Aorta (tissue), 5 donors: ENCODE measurements at regions not wholly inside any gene's neighbourhood (a gene's known extent, or its start where the extent isn't known, plus 50 kb on each side); places are given as distances from the start of the nearest gene placed in this dataset.
"Not testable (repeated sequence)": the region's sequence is repeated elsewhere in the genome, so short reads cannot be mapped to it uniquely, and the experiment has no call there.

Experiments used
- ATAC-seq: fragments of 200-7000 bp; cut with Tn5 transposase; one replicate; pipeline ENCODE4 v1.9.1; 2022; ENCODE audit warnings: moderate library complexity; ENCODE audit not compliant: low FRiP score
- DNase-seq, 2 donors: peaks; one replicate each; pipeline ENCODE4 v3.0.0-alpha.2; 2020
- H3K27ac ChIP-seq, 2 donors: one replicate each; pipeline ENCODE4 v1.5.1; 2013; ENCODE audit warnings: low read length in 2 of 2, mild to moderate bottlenecking in 2 of 2, moderate library complexity in 2 of 2, control low read depth in 1 of 2, inconsistent platforms in 1 of 2, low read depth in 1 of 2
- H3K27me3 ChIP-seq, 2 donors: one replicate each; pipeline ENCODE4 v1.6.1; 2013; ENCODE audit warnings: control low read depth in 1 of 2, low read length in 1 of 2, mild to moderate bottlenecking in 1 of 2, moderate library complexity in 1 of 2; ENCODE audit not compliant: insufficient read depth in 2 of 2, control insufficient read depth in 1 of 2
- H3K36me3 ChIP-seq, 2 donors: one replicate each; pipeline ENCODE4 v1.6.1; 2013; ENCODE audit warnings: control low read depth in 1 of 2, low read length in 1 of 2, mild to moderate bottlenecking in 1 of 2; ENCODE audit not compliant: insufficient read depth in 2 of 2, control insufficient read depth in 1 of 2
- H3K4me1 ChIP-seq, 2 donors: one replicate each; pipeline ENCODE4 v1.6.1; 2013; ENCODE audit warnings: low read length in 2 of 2, control low read depth in 1 of 2, mild to moderate bottlenecking in 1 of 2, moderate library complexity in 1 of 2; ENCODE audit not compliant: insufficient read depth in 2 of 2, control insufficient read depth in 1 of 2
- H3K4me3 ChIP-seq, 2 donors: one replicate each; pipeline ENCODE4 v1.5.1; 2013; ENCODE audit warnings: low read length in 2 of 2, control low read depth in 1 of 2, mild to moderate bottlenecking in 1 of 2
- H3K9me3 ChIP-seq: one replicate; pipeline ENCODE4 v1.6.1; 2013; ENCODE audit warnings: mild to moderate bottlenecking, low read length; ENCODE audit not compliant: control insufficient read depth
- WGBS, 2 donors: extraction: QIAGEN DNeasy Blood & Tissue Kit; methylation state at CpG; one replicate each; pipeline ENCODE4 v1.1.7; 2013; 5-methylcytosine and 5-hydroxymethylcytosine counted together
- intact Hi-C, 2 donors: fragments of 100-400 bp; cut with DNase I; formaldehyde crosslinking; loops; one replicate each; pipeline versions ENCODE4 v1.14.2 to v1.15.0; 2022
- donor health status: healthy with polysubstance abuse.
- donor health status: Bipolar disorder and iron deficiency.
- donor health status: DM: no; HTN: no; CAD: no.
- donor health status: DM: no; HTN: no; CAD: no.
- donor health status: DM: yes; HTN: yes; CAD: no.

DNA sequence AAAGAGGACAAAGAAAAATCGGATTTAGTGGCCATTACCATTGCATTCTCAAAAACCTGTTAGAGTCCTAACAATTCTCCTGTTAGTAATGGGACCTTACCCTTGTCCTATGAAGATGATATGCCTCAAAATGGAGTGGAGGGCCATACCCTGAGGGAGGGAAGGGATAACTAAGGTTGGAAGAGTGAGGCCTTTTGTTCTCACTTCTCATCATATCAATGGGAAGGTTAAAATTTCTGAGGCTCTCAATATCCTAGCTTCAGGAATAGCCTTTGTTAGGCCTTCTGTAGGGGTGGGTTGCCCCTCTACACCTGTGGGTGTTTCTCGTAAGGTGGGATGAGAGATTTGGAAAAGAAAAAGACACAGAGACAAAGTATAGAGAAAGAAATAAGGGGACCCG is 109.4 kb upstream of the SGIP1 start:
- H3K27ac ChIP-seq, H3K9me3 ChIP-seq, H3K27me3 ChIP-seq, ATAC-seq, H3K4me3 ChIP-seq, DNase-seq, H3K4me1 ChIP-seq, H3K36me3 ChIP-seq, intact Hi-C loops: not testable (repeated sequence)
- 91 to 92% methylated on average over 2 of the region's 3 CpGs for WGBS, 2 donors

DNA sequence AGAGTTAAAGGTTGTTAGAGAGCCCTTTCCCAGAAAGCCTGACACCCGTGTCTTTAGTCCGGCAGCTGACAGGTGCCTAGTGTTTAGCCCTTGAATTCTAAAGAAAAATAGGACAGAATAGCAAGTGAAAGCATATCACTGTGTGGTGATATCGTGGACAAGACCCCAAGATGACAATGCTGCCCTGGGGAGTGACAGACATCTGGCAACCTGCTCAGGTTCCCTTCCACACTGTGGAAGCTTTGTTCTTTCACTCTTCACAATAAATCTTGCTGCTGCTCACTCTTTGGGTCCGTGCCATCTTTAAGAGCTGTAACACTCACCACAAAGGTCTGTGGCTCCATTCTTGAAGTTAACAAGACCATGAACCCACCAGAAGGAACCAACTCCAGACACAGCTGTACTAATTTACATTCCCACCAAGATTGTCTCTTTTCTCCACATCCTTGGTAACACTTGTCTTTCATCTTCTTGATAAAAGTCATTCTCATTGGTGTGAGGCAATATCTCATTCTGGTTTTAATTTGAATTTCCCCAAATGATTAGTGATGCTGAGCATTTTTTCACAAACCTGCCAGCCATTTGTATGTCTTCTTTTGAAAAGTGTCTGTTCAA is 107.6 kb upstream of the SGIP1 start:
- no peaks in the 10 kb centered on the region for H3K4me1 ChIP-seq
- H3K36me3 ChIP-seq: no peaks in the 10 kb centered on the region
- intact Hi-C loops: no loop called here
- no peak for ATAC-seq
- H3K27me3 ChIP-seq: no peaks in the 10 kb centered on the region
- H3K9me3 ChIP-seq: no peaks in the 10 kb centered on the region
- WGBS, 2 donors: 54 to 58% methylated on average over 4 of the region's 4 CpGs
- H3K4me3 ChIP-seq: no peak overlapping the region
- DNase-seq: no peak
- H3K27ac ChIP-seq: no peak overlapping the region

DNA sequence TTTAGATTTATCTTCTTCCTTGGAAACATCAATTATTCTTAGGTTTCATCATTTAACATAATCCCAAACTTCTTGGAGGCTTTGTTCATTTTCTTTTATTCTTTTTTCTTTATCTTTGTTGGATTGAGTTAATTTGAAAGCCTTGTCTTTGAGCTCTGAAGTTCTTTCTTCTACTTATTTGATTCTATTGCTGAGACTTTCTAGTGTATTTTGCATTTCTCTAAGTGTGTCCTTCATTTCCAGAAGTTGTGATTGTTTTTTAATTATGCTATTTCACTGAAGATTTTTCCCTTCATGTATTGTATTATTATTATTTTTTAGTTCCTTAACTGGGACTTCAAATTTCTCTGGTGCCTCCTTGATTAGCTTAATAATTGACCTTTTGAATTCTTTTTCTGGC is 103.1 kb upstream of the SGIP1 start:
- H3K9me3 ChIP-seq, H3K27me3 ChIP-seq, H3K27ac ChIP-seq, ATAC-seq, intact Hi-C loops, H3K36me3 ChIP-seq, DNase-seq, H3K4me3 ChIP-seq, H3K4me1 ChIP-seq: not testable (repeated sequence)

DNA sequence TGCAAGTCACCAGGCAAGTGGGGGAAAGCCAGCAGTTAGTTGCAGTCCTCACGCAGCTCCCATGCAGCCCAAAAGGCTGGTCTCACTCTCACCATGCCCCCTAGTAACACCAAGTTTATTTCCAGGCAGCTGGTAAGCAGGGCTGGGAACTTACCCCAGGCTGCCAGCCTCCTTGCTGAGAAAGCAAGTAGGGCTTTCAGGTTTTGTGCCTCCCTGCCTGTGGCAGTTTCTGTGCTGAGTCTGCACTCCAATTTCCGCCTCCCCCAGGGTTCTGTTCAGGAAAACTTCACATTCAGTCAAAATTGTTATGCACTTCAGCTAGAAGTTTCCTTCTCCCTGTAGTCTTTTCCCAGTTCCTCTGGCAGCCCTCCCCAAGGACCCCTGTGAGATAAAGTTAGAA is 102.0 kb upstream of the SGIP1 start:
- Histone ChIP-seq H3K36me3 (no peaks in the 10 kb centered on the region), H3K9me3 (peaks cover 2% of the 10 kb centered on the region), H3K4me1 (no peaks in the 10 kb centered on the region), H3K4me3 (no peak overlapping the region), H3K27me3 (no peaks in the 10 kb centered on the region), H3K27ac (no peak overlapping the region)
- WGBS, 2 donors: 87% methylated on average over 2 of the region's 2 CpGs
- intact Hi-C loops: no loop called here
- no peak for DNase-seq
- ATAC-seq: no peak

DNA sequence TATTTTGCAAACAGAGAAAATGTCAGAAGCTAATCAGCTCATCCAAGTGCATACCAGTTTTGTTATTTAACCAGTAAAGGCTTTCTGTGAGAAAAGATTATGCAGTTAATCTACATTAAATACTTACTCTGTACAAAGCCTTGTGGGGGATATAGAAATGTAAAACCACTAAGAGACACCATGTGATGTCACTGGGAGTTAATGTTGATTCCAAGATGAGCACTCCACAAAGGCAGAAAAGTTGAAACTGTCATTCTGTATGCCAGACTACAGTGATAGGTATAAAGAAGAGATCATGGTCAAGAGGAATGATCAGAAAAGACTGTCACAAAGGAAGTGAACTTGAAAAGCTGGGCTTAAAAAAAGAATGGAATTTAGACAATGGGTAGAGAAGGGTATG is 100.3 kb upstream of the SGIP1 start:
- ATAC-seq (no peak), DNase-seq (no peak)
- Histone ChIP-seq H3K4me3 (no peak overlapping the region), H3K36me3 (no peaks in the 10 kb centered on the region), H3K9me3 (peaks cover 2% of the 10 kb centered on the region), H3K27ac (no peak overlapping the region), H3K27me3 (no peaks in the 10 kb centered on the region), H3K4me1 (no peaks in the 10 kb centered on the region)
- intact Hi-C loops: no loop called here

DNA sequence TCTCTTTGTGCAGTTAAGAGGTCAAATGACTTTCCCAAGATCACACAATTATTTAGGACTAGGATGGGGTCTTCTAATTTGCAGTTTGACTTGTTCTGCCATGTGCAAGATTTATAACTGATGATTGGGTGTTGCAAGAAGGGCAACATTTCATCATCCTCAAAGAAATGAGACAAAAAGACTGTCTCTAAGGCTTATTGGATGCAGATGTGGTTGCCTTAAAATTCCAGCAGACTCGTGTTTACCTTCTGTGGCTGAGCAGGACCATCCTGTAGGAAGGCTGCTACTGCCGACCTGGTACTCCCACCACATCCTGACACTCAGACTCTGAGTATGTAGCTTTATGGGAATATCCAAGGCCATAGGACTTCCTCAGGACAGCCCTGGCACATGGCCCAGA is 99.9 kb upstream of the SGIP1 start:
- H3K36me3 ChIP-seq: no peaks in the 10 kb centered on the region
- DNase-seq (no peak), ATAC-seq (no peak)
- intact Hi-C loops: no loop called here
- no peaks in the 10 kb centered on the region for H3K4me1 ChIP-seq
- H3K4me3 ChIP-seq: no peak overlapping the region
- peaks cover 2% of the 10 kb centered on the region for H3K9me3 ChIP-seq
- no peaks in the 10 kb centered on the region for H3K27me3 ChIP-seq
- 70 to 83% methylated on average over 2 of the region's 2 CpGs for WGBS, 2 donors
- H3K27ac ChIP-seq: no peak overlapping the region

DNA sequence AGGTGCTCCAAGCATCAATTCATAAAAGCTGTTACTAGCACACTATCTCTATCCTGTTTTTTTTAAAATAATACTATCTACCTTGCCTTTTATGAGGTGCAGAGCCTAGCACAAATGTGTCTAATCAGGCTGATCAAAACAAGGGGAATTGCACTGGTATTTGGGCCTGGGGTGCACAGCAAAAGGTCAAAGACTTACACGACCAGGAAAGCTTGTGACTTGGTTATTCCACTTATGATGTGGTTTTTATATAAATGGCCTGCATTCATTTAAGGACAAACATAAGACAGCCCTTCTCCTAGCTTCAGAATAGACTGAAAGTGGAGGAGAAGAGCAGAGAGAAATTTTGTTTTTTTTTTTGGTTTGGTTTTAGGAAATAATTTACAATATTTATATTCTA is 98.4 kb upstream of the SGIP1 start:
- no peaks in the 10 kb centered on the region for H3K36me3 ChIP-seq
- 84 to 91% methylated on average over 1 of the region's 1 CpG for WGBS, 2 donors
- intact Hi-C loops: no loop called here

DNA sequence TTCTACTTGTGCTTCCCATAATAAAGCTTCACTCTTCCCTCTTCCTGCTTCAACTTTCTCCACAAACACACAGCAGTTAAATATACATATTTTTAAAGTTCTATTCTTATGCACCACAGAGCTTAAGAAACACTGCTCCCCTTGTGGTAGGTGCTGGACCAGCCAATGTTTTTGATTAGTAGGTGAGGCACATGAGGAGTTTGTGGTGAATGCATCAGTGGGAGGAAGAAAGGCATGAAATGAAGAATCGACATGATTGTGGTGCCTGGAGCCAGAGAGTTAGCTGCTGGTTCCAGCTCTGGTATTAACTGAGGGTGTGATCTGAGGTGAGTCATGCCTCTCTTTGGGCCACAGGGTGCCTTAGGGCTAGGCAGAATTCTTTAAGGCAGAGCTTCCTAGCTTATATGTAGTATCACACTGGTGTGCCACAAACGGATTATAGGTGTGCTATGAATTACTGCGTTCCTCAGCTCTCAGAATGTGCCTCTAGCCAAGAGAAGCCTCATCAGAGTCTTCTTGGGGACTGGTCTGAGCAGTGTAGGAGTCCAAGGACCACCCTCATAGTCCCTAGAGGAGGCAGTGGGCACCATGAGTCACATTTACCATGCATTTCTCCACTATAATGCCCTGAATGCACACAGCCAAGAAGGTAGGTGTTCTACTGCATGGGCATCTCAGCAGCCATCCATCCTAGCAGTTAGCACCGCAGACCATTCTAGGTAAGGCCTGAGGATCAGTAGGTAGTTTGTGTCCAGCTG is 97.4 kb upstream of the SGIP1 start:
- 88% methylated on average over 4 of the region's 4 CpGs for WGBS, 2 donors
- Histone ChIP-seq H3K36me3 (no peaks in the 10 kb centered on the region), H3K4me3 (no peak overlapping the region), H3K27me3 (no peaks in the 10 kb centered on the region), H3K4me1 (no peaks in the 10 kb centered on the region), H3K9me3 (peaks cover 2% of the 10 kb centered on the region), H3K27ac (no peak overlapping the region)
- DNase-seq: no peak
- no peak for ATAC-seq
- intact Hi-C loops: no loop called here

More for the DNA sequence above, 98.4 kb upstream of the SGIP1 start:
- no peaks in the 10 kb centered on the region for H3K27me3 ChIP-seq
- peaks cover 2% of the 10 kb centered on the region for H3K9me3 ChIP-seq
- H3K4me3 ChIP-seq: no peak overlapping the region
- no peak overlapping the region for H3K27ac ChIP-seq
- ATAC-seq (no peak), DNase-seq (no peak)
- H3K4me1 ChIP-seq: no peaks in the 10 kb centered on the region

DNA sequence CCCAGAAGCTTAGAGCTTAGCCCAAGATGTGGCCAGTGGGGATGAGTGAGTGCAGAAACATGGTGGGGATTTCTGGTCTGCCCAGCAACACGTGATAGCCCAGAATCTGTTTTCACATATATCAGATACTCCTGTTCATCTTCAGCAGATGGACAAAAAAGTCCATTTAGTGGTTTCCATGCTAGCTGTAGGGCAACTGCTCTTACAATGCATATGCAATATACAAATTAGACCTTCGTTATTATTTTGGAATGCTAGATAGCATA is 96.9 kb upstream of the SGIP1 start:
- H3K9me3 ChIP-seq: no peaks in the 10 kb centered on the region
- H3K4me3 ChIP-seq: no peak overlapping the region
- H3K4me1 ChIP-seq: no peaks in the 10 kb centered on the region
- no peaks in the 10 kb centered on the region for H3K36me3 ChIP-seq
- no peak overlapping the region for H3K27ac ChIP-seq
- 92 to 96% methylated on average over 2 of the region's 2 CpGs for WGBS, 2 donors
- DNase-seq (no peak), ATAC-seq (no peak)
- no peaks in the 10 kb centered on the region for H3K27me3 ChIP-seq
- intact Hi-C loops: no loop called here
